Prostate gland (tissue), 2 donors: ENCODE measurements at regions not wholly inside any gene's neighbourhood (a gene's known extent, or its start where the extent isn't known, plus 50 kb on each side); places are given as distances from the start of the nearest gene placed in this dataset.

Experiments used
- DNase-seq: peaks from one replicate; pipeline ENCODE4 v3.0.0-alpha.2; 2019; ENCODE audit warnings: low spot score
- H3K27ac ChIP-seq, 2 donors: fragments of 200-600 bp; sonication (generic); 2 replicates each; pipeline ENCODE4 v1.5.1; 2017 to 2019
- H3K27me3 ChIP-seq: fragments of 200-600 bp; sonication (generic); replicated peaks from 2 replicates; pipeline ENCODE4 v1.5.1; 2019; ENCODE audit not compliant: insufficient read depth
- H3K36me3 ChIP-seq, 2 donors: fragments of 200-600 bp; sonication (generic); 1 replicate in 1 of 2; 2 replicates in 1 of 2; pipeline versions ENCODE4 v1.5.1 to v1.8.1; 2017 to 2019
- H3K4me1 ChIP-seq: fragments of 200-600 bp; sonication (generic); replicated peaks from 2 replicates; pipeline ENCODE4 v1.5.1; 2019
- H3K4me3 ChIP-seq, 2 donors: fragments of 200-600 bp; sonication (generic); 2 replicates each; pipeline ENCODE4 v1.5.1; 2017 to 2019
- H3K9me3 ChIP-seq: fragments of 200-600 bp; sonication (generic); 2 replicates; pipeline ENCODE4 v1.5.1; 2017
- POLR2A ChIP-seq: fragments of 450-650 bp; IDR thresholded peaks from one replicate; pipeline ENCODE4 v1.6.1; 2016; ENCODE audit warnings: antibody characterized with exemption, mild to moderate bottlenecking
- POLR2AphosphoS5 ChIP-seq: sonication (generic); formaldehyde crosslinking; IDR thresholded peaks from one replicate; pipeline ENCODE4 v1.6.1; 2017; ENCODE audit warnings: antibody characterized with exemption
- WGBS: methylation state at CpG from one replicate; pipeline ENCODE4 v1.1.5; 2018; 5-methylcytosine and 5-hydroxymethylcytosine counted together
- intact Hi-C: fragments of 100-400 bp; cut with DNase I; formaldehyde crosslinking; loops from one replicate; pipeline ENCODE4 v1.14.2; 2022
- TF ChIP-seq, protein P1 (sequence below), 4 experiments: fragments of 200-600 bp in 2 of 4; fragments of 450-650 bp in 2 of 4; sonication (generic) in 2 of 4; IDR thresholded peaks; 1 replicate in 3 of 4; 2 replicates in 1 of 4; pipeline ENCODE4 v1.5.1; 2016 to 2019; ENCODE audit warnings: antibody characterized with exemption in 4 of 4, mild to moderate bottlenecking in 2 of 4, moderate library complexity in 2 of 4

DNA sequence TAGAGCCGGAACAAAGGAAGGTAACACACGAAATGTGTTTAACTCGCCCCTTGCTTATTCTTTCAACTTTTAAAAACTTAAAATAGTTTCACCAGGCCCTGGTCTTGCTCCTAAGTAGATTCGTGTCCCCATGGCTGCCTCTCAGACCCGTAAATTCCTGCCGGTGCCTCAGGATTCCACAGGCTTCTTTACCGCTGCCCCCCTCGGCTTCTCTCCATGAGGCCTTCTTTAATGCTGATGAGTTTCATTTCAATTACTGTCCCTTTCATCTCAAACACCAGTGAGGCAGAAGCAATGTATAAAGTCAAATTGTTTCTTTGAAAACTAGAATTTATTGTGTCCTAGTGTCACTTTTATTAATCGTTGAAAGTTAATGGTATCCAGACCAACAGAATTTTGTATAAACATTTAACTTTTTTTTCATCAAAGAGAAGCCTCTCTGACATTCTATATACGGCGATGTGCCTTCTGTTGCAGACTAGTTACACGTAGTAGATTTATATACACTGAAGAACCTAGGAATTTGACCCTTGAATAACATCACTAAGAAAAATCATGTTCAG is 225.2 kb downstream of the C7orf25 start:
- Histone ChIP-seq H3K4me3 (no peak overlapping the region), H3K9me3 (no peaks in the 10 kb centered on the region), H3K27ac (no peak overlapping the region), H3K36me3 (no peaks in the 10 kb centered on the region), H3K27me3 (no peaks in the 10 kb centered on the region), H3K4me1 (no peaks in the 10 kb centered on the region)
- no peak for TF ChIP-seq POLR2AphosphoS5
- TF ChIP-seq POLR2A = no peak
- TF ChIP-seq, protein P1, sequence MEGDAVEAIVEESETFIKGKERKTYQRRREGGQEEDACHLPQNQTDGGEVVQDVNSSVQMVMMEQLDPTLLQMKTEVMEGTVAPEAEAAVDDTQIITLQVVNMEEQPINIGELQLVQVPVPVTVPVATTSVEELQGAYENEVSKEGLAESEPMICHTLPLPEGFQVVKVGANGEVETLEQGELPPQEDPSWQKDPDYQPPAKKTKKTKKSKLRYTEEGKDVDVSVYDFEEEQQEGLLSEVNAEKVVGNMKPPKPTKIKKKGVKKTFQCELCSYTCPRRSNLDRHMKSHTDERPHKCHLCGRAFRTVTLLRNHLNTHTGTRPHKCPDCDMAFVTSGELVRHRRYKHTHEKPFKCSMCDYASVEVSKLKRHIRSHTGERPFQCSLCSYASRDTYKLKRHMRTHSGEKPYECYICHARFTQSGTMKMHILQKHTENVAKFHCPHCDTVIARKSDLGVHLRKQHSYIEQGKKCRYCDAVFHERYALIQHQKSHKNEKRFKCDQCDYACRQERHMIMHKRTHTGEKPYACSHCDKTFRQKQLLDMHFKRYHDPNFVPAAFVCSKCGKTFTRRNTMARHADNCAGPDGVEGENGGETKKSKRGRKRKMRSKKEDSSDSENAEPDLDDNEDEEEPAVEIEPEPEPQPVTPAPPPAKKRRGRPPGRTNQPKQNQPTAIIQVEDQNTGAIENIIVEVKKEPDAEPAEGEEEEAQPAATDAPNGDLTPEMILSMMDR (IDR thresholded peaks at IDR 0.05) = no peak
- 72% methylated on average over 12 of the region's 12 CpGs for WGBS
- intact Hi-C loops = no loop called here
- no peak for DNase-seq

DNA sequence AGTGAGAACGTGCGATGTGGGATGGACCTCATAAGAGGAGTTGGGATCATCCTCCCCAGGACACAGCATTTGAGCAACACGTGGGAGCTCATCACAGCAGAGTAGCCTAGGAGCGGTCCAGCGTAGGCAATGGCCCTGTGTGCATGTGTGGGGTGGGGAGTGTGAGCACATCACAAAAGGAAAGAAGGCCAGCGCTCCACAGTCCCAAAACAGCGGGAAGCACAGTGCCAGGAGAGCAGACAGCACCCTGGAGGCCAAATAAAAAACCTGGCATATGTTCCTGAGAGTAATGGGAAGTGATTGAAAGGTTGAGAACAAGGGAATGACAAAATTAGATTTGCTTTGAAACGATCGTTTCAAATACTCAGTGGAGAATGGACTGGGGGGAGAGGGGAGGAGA is 226.0 kb downstream of the C7orf25 start:
- Histone ChIP-seq H3K36me3 (no peaks in the 10 kb centered on the region), H3K4me1 (no peaks in the 10 kb centered on the region), H3K27ac (no peak overlapping the region), H3K4me3 (no peak overlapping the region), H3K9me3 (no peaks in the 10 kb centered on the region), H3K27me3 (no peaks in the 10 kb centered on the region)
- intact Hi-C loops = no loop called here
- no peak for DNase-seq
- WGBS = 80% methylated on average over 9 of the region's 9 CpGs
- no peak for TF ChIP-seq POLR2A
- TF ChIP-seq, protein P1 (IDR thresholded peaks at IDR 0.05) = no peak
- no peak for TF ChIP-seq POLR2AphosphoS5

DNA sequence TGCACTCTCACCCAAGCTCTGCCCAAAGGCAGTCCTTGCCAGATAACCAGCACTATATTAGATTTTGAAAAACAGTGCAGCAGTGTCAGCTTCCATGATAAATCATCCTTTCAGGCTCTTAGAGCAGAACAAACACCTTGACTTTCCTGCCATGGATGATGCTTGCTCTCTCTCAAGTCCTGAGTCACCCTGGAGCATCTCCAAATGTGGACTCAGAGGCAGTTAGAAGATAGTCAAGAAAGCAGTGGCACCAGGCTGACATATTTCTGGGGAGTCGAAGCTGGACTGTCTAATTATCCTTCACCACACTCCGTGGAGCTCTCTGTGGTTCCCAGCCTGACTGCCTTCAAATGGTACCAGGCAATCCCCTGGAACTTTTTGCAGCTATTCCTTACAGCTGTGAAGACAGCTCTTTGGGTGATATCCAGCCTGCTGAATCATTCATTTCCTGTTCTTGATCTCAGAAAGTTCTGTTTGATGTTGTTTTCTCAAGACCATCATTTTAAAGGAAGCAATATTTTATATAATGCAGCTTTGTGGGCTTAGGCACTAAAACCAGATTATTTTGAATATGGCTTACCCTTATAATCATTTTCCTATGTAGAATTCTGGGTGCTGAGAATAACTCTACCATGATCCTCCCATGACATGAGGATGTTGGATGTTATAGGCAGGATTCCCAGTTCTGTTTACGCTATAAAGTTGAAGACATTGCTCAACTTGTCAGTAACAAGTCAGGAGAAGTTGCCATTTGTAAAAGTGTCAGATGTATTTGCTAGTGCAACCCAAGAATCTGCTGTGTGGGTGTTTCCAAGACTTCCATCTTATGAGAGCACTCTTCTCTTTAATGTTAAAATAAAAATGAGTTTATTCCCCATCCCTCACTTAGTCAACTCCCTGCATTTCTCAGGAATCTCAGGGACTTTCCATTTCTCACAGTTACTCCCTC is 233.8 kb downstream of the C7orf25 start:
- Histone ChIP-seq H3K4me3 (no peak overlapping the region), H3K9me3 (no peaks in the 10 kb centered on the region), H3K27me3 (no peaks in the 10 kb centered on the region), H3K27ac (no peak overlapping the region), H3K36me3 (no peaks in the 10 kb centered on the region), H3K4me1 (no peaks in the 10 kb centered on the region)
- intact Hi-C loops = no loop called here
- peak; percentile 6 for DNase-seq
- no peak for TF ChIP-seq POLR2A
- TF ChIP-seq, protein P1 (IDR thresholded peaks at IDR 0.05) = no peak
- TF ChIP-seq POLR2AphosphoS5 = no peak
- WGBS = 4% methylated on average over 3 of the region's 3 CpGs

DNA sequence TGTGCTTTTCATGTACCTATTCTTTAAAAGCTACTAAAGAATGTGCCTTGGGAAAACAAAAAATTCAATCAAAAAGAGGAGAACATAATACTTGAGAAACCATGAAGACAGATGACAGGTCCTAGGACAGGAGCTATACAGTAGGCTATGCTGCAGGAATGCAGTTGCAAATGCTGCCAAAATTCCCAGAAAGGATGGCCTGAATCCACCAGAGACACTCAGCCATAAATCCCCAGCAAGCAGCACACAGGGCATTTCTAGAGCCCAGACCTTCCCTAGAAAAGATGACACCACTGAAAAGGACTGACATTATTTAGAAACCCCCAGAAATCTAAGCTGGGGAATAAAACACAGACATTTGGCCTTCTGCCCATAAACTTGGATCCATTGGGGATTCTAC is 237.3 kb downstream of the C7orf25 start:
- TF ChIP-seq POLR2AphosphoS5 (no peak), POLR2A (no peak)
- TF ChIP-seq, protein P1 (IDR thresholded peaks at IDR 0.05) = no peak
- Histone ChIP-seq H3K27me3 (no peaks in the 10 kb centered on the region), H3K9me3 (no peaks in the 10 kb centered on the region), H3K36me3 (no peaks in the 10 kb centered on the region), H3K4me3 (no peak overlapping the region), H3K4me1 (no peaks in the 10 kb centered on the region), H3K27ac (no peak overlapping the region)
- intact Hi-C loops = no loop called here
- DNase-seq = no peak

DNA sequence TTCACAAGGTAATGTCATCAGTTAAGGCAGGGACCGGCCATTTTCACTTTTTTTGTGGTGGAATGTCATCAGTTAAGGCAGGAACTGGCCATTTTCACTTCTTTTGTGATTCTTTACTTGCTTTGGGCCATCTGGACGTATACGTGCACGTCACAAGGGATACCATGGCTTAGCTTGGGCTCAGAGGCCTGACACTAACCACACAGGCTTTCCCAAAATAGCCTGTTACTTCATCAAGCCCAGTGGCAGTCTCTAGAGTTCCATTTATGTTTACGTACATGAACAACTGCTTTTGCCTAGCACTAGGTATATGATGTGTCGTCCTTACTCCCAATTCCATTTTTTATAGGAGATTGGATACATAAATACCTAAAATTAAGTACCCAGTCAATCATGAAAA is 237.9 kb downstream of the C7orf25 start:
- Histone ChIP-seq H3K27ac (no peak overlapping the region), H3K4me1 (no peaks in the 10 kb centered on the region), H3K36me3 (no peaks in the 10 kb centered on the region), H3K4me3 (no peak overlapping the region), H3K27me3 (no peaks in the 10 kb centered on the region), H3K9me3 (no peaks in the 10 kb centered on the region)
- TF ChIP-seq POLR2A = no peak
- intact Hi-C loops = no loop called here
- no peak for DNase-seq
- 94% methylated on average over 6 of the region's 6 CpGs for WGBS
